HEK293 (cell line): ENCODE measurements at regions not wholly inside any gene's neighbourhood (a gene's known extent, or its start where the extent isn't known, plus 50 kb on each side); places are given as distances from the start of the nearest gene placed in this dataset.

Experiments
- CTCF ChIA-PET: fragments of 350-600 bp; formaldehyde crosslinking; extraction: SDS; loops from one replicate; lab custom pipeline; 2021; ENCODE audit warnings: antibody characterized with exemption; lab: Yijun Ruan, JAX
- POLR2A ChIA-PET: fragments of 300-600 bp; formaldehyde crosslinking; extraction: SDS; loops from one replicate; lab custom pipeline; 2020; ENCODE audit warnings: antibody characterized with exemption, inconsistent platforms; lab: Yijun Ruan, JAX
- H3K27ac ChIP-seq: fragments of 200-500 bp; sonication (Bioruptor generic); 2 replicates; pipeline ENCODE4 v1.5.1; 2014; ENCODE audit warnings: low read depth, low read length, control low read depth, inconsistent platforms; ENCODE audit errors: extremely low read depth
- H3K36me3 ChIP-seq, 2 experiments: fragments of 200-500 bp in 1 of 2; sonication (Bioruptor generic) in 1 of 2; 1 replicate in 1 of 2; 2 replicates in 1 of 2; pipeline ENCODE4 v1.5.1; 2014 to 2017; ENCODE audit warnings: inconsistent platforms in 2 of 2, low read length in 2 of 2; ENCODE audit not compliant: control insufficient read depth in 2 of 2, insufficient read depth in 1 of 2
- H3K4me1 ChIP-seq: fragments of 200-500 bp; sonication (Bioruptor generic); 2 replicates; pipeline ENCODE4 v1.5.1; 2014; ENCODE audit warnings: mild to moderate bottlenecking, low read length, inconsistent platforms; ENCODE audit not compliant: control insufficient read depth, insufficient read depth
- H3K4me3 ChIP-seq: 2 replicates; pipeline ENCODE4 v1.5.1; 2011; ENCODE audit warnings: low read depth, mild to moderate bottlenecking, control low read depth, low read length, moderate library complexity
- H3K9me3 ChIP-seq: fragments of 200-500 bp; sonication (Bioruptor generic); 2 replicates; pipeline ENCODE4 v1.5.1; 2014; ENCODE audit warnings: low read depth, low read length, inconsistent platforms; ENCODE audit not compliant: control insufficient read depth, insufficient read depth
- GLI2 ChIP-seq: fragments of 450-650 bp; formaldehyde crosslinking; IDR thresholded peaks from 2 replicates; pipeline ENCODE4; 2017; ENCODE audit warnings: missing biosample characterization, missing genetic modification characterization, low read depth, borderline replicate concordance
- HOXD13 ChIP-seq: sonication (generic); formaldehyde crosslinking; IDR thresholded peaks from 2 replicates; pipeline ENCODE4 v1.8.0; 2022; ENCODE audit warnings: missing genetic modification reagents, borderline replicate concordance
- KLF16 ChIP-seq: fragments of 450-650 bp; formaldehyde crosslinking; IDR thresholded peaks from 2 replicates; pipeline ENCODE4 v1.5.1; 2017; ENCODE audit warnings: missing biosample characterization, missing genetic modification characterization
- MYNN ChIP-seq: fragments of 450-650 bp; formaldehyde crosslinking; IDR thresholded peaks from 2 replicates; pipeline ENCODE4 v1.5.1; 2016; ENCODE audit warnings: missing biosample characterization, missing genetic modification characterization, borderline replicate concordance
- SETDB1 ChIP-seq: IDR thresholded peaks from one replicate; pipeline ENCODE4 v1.6.1; 2017; ENCODE audit warnings: mild to moderate bottlenecking, low read length, moderate library complexity, mixed read lengths; ENCODE audit not compliant: insufficient read length
- ZFP3 ChIP-seq: fragments of 450-650 bp; formaldehyde crosslinking; IDR thresholded peaks from 2 replicates; pipeline ENCODE4 v1.5.1; 2016; ENCODE audit warnings: low read depth, missing biosample characterization, missing genetic modification characterization
- ZNF175 ChIP-seq: fragments of 450-650 bp; formaldehyde crosslinking; IDR thresholded peaks from 2 replicates; pipeline ENCODE4 v1.5.1; 2016; ENCODE audit warnings: missing biosample characterization, missing genetic modification characterization
- ZNF184 ChIP-seq: fragments of 450-650 bp; IDR thresholded peaks from 2 replicates; pipeline ENCODE4 v1.5.1; 2018; ENCODE audit warnings: missing biosample characterization, mild to moderate bottlenecking, missing genetic modification characterization
- ZNF202 ChIP-seq: fragments of 450-650 bp; formaldehyde crosslinking; IDR thresholded peaks from 2 replicates; pipeline ENCODE4 v1.5.1; 2016; ENCODE audit warnings: missing biosample characterization, missing genetic modification characterization, borderline replicate concordance
- ZNF211 ChIP-seq: fragments of 450-650 bp; formaldehyde crosslinking; IDR thresholded peaks from 2 replicates; pipeline ENCODE4 v1.5.1; 2016; ENCODE audit warnings: low read depth, missing biosample characterization, missing genetic modification characterization
- ZNF214 ChIP-seq: fragments of 450-650 bp; formaldehyde crosslinking; IDR thresholded peaks from 2 replicates; pipeline ENCODE4 v1.5.1; 2017; ENCODE audit warnings: missing biosample characterization, mild to moderate bottlenecking, missing genetic modification characterization, borderline replicate concordance
- ZNF221 ChIP-seq: fragments of 450-650 bp; formaldehyde crosslinking; IDR thresholded peaks from 2 replicates; pipeline ENCODE4 v1.5.1; 2017; ENCODE audit warnings: missing biosample characterization, missing genetic modification characterization, borderline replicate concordance
- ZNF266 ChIP-seq: fragments of 450-650 bp; formaldehyde crosslinking; IDR thresholded peaks from 2 replicates; pipeline ENCODE4 v1.5.1; 2016; ENCODE audit warnings: missing biosample characterization, missing genetic modification characterization, low read depth
- ZNF391 ChIP-seq: fragments of 450-650 bp; formaldehyde crosslinking; IDR thresholded peaks from 2 replicates; pipeline ENCODE4 v1.5.1; 2016; ENCODE audit warnings: low read depth, missing biosample characterization, missing genetic modification characterization, borderline replicate concordance
- ZNF473 ChIP-seq: fragments of 450-650 bp; formaldehyde crosslinking; IDR thresholded peaks from 2 replicates; pipeline ENCODE4 v1.5.1; 2017; ENCODE audit warnings: missing biosample characterization, missing genetic modification characterization
- ZNF510 ChIP-seq: fragments of 450-650 bp; formaldehyde crosslinking; IDR thresholded peaks from 2 replicates; pipeline ENCODE4 v1.5.1; 2018; ENCODE audit warnings: mild to moderate bottlenecking, missing genetic modification characterization, missing biosample characterization; ENCODE audit not compliant: insufficient replicate concordance
- ZNF514 ChIP-seq: fragments of 450-650 bp; formaldehyde crosslinking; IDR thresholded peaks from 2 replicates; pipeline ENCODE4 v1.5.1; 2016; ENCODE audit warnings: missing biosample characterization, missing genetic modification characterization
- ZNF555 ChIP-seq: fragments of 450-650 bp; formaldehyde crosslinking; conservative IDR thresholded peaks from 2 replicates; pipeline ENCODE4 v1.5.1; 2017; ENCODE audit warnings: missing biosample characterization, mild to moderate bottlenecking, missing genetic modification characterization, inconsistent platforms
- ZNF571 ChIP-seq: fragments of 450-650 bp; formaldehyde crosslinking; IDR thresholded peaks from 2 replicates; pipeline ENCODE4 v1.5.0; 2017; ENCODE audit warnings: missing biosample characterization, missing genetic modification characterization
- ZNF621 ChIP-seq: fragments of 450-650 bp; formaldehyde crosslinking; IDR thresholded peaks from 2 replicates; pipeline ENCODE4 v1.5.1; 2017; ENCODE audit warnings: missing biosample characterization, missing genetic modification characterization
- ZSCAN16 ChIP-seq: fragments of 450-650 bp; formaldehyde crosslinking; IDR thresholded peaks from 2 replicates; pipeline ENCODE4 v1.5.1; 2016; ENCODE audit warnings: missing biosample characterization, missing genetic modification characterization
- TF ChIP-seq, protein P1 (sequence below): fragments of 450-650 bp; formaldehyde crosslinking; IDR thresholded peaks from 2 replicates; pipeline ENCODE4 v1.5.1; 2016; ENCODE audit warnings: missing biosample characterization, missing genetic modification characterization, borderline replicate concordance

GRCh38 chr17:34125921-34126320 is 129.2 kb upstream of the CCL2 start:
- CTCF ChIA-PET, result interaction anchor here (1.3 kb wide), 1 partner anchor 12 kb away, joined by 4 read pairs; no protein-coding TSS in a partner anchor
- TF ChIP-seq MYNN (tag by site-specific recombination) (no peak), ZNF214 (tag by site-specific recombination) (no peak), HOXD13 (no peak), ZNF391 (tag by site-specific recombination) (no peak), ZNF510 (tag by site-specific recombination) (no peak), SETDB1 (no peak)

GRCh38 chr17:34126496-34126895 is 128.6 kb upstream of the CCL2 start:
- no peak for TF ChIP-seq ZNF571 (tag by site-specific recombination)
- TF ChIP-seq, protein P1, sequence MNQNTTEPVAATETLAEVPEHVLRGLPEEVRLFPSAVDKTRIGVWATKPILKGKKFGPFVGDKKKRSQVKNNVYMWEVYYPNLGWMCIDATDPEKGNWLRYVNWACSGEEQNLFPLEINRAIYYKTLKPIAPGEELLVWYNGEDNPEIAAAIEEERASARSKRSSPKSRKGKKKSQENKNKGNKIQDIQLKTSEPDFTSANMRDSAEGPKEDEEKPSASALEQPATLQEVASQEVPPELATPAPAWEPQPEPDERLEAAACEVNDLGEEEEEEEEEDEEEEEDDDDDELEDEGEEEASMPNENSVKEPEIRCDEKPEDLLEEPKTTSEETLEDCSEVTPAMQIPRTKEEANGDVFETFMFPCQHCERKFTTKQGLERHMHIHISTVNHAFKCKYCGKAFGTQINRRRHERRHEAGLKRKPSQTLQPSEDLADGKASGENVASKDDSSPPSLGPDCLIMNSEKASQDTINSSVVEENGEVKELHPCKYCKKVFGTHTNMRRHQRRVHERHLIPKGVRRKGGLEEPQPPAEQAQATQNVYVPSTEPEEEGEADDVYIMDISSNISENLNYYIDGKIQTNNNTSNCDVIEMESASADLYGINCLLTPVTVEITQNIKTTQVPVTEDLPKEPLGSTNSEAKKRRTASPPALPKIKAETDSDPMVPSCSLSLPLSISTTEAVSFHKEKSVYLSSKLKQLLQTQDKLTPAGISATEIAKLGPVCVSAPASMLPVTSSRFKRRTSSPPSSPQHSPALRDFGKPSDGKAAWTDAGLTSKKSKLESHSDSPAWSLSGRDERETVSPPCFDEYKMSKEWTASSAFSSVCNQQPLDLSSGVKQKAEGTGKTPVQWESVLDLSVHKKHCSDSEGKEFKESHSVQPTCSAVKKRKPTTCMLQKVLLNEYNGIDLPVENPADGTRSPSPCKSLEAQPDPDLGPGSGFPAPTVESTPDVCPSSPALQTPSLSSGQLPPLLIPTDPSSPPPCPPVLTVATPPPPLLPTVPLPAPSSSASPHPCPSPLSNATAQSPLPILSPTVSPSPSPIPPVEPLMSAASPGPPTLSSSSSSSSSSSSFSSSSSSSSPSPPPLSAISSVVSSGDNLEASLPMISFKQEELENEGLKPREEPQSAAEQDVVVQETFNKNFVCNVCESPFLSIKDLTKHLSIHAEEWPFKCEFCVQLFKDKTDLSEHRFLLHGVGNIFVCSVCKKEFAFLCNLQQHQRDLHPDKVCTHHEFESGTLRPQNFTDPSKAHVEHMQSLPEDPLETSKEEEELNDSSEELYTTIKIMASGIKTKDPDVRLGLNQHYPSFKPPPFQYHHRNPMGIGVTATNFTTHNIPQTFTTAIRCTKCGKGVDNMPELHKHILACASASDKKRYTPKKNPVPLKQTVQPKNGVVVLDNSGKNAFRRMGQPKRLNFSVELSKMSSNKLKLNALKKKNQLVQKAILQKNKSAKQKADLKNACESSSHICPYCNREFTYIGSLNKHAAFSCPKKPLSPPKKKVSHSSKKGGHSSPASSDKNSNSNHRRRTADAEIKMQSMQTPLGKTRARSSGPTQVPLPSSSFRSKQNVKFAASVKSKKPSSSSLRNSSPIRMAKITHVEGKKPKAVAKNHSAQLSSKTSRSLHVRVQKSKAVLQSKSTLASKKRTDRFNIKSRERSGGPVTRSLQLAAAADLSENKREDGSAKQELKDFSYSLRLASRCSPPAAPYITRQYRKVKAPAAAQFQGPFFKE (tag by site-specific recombination), result no peak
- no peak for TF ChIP-seq ZFP3 (tag by site-specific recombination)
- no peak for TF ChIP-seq ZNF175 (tag by site-specific recombination)
- no peak for TF ChIP-seq ZNF266 (tag by site-specific recombination)
- no peak for TF ChIP-seq KLF16
- TF ChIP-seq ZNF621 (tag by site-specific recombination), result no peak
- TF ChIP-seq HOXD13, result no peak
- TF ChIP-seq ZNF555 (tag by site-specific recombination), result no peak
- no peak for TF ChIP-seq ZNF211 (tag by site-specific recombination)
- H3K36me3 ChIP-seq, result no peaks in the 10 kb centered on the region
- H3K4me3 ChIP-seq, result no peak overlapping the region
- POLR2A ChIA-PET, result no interaction called here
- CTCF ChIA-PET, result interaction anchor here (1.3 kb wide), 1 partner anchor 13 kb away, joined by 4 read pairs; no protein-coding TSS in a partner anchor
- H3K4me1 ChIP-seq, result no peaks in the 10 kb centered on the region
- no peak overlapping the region for H3K27ac ChIP-seq
- H3K9me3 ChIP-seq, result no peaks in the 10 kb centered on the region

More at GRCh38 chr17:34125921-34126320, 129.2 kb upstream of the CCL2 start:
- POLR2A ChIA-PET, result no interaction called here
- H3K27ac ChIP-seq, result no peak overlapping the region
- H3K36me3 ChIP-seq, result no peaks in the 10 kb centered on the region
- H3K4me3 ChIP-seq, result no peak overlapping the region
- no peaks in the 10 kb centered on the region for H3K4me1 ChIP-seq
- no peaks in the 10 kb centered on the region for H3K9me3 ChIP-seq

GRCh38 chr17:34126965-34127364 is 128.1 kb upstream of the CCL2 start:
- Histone ChIP-seq H3K4me3 (no peak overlapping the region), H3K4me1 (no peaks in the 10 kb centered on the region), H3K36me3 (no peaks in the 10 kb centered on the region), H3K9me3 (no peaks in the 10 kb centered on the region), H3K27ac (no peak overlapping the region)
- TF ChIP-seq ZNF202 (tag by site-specific recombination), result no peak
- no peak for TF ChIP-seq GLI2 (tag by site-specific recombination)
- TF ChIP-seq ZSCAN16 (tag by site-specific recombination), result no peak
- no peak for TF ChIP-seq ZNF555 (tag by site-specific recombination)
- no peak for TF ChIP-seq ZNF221 (tag by site-specific recombination)
- TF ChIP-seq ZNF473, result no peak
- no peak for TF ChIP-seq ZNF514
- TF ChIP-seq MYNN (tag by site-specific recombination), result no peak
- no peak for TF ChIP-seq ZNF184 (tag by site-specific recombination)
- POLR2A ChIA-PET, result no interaction called here
- CTCF ChIA-PET, result no interaction called here
